ENCODE measurements at regions not wholly inside any gene's neighbourhood (a gene's known extent, or its start where the extent isn't known, plus 50 kb on each side); places are given as distances from the start of the nearest gene placed in this dataset.

- peaks cover 3% of the 10 kb centered on the region; the same call in 1 of the 2 replicates for H3K36me3 Mint-ChIP-seq
- DNase-seq (ENCODE audit: low spot score) (no peak), ATAC-seq (no peak)
- CTCF ChIA-PET, result no interaction called here
- no peaks in the 10 kb centered on the region for H3K27me3 Mint-ChIP-seq (ENCODE audit: low read depth)
- TF ChIP-seq GABPB1 (CRISPR knock-in tag; IDR thresholded peaks at IDR 0.05) (no peak), ATF6 (CRISPR knock-in tag; IDR thresholded peaks at IDR 0.05) (no peak), TEAD4 (CRISPR knock-in tag; IDR thresholded peaks at IDR 0.05) (no peak), PRRX2 (CRISPR knock-in tag; IDR thresholded peaks at IDR 0.05) (no peak), ZNF396 (CRISPR knock-in tag; IDR thresholded peaks at IDR 0.05; ENCODE audit: borderline replicate concordance) (no peak), NFATC4 (CRISPR knock-in tag; IDR thresholded peaks at IDR 0.05) (no peak), IRF2 (CRISPR knock-in tag; IDR thresholded peaks at IDR 0.05; ENCODE audit: borderline replicate concordance, low read depth) (no peak)
- TF ChIP-seq, protein P1, sequence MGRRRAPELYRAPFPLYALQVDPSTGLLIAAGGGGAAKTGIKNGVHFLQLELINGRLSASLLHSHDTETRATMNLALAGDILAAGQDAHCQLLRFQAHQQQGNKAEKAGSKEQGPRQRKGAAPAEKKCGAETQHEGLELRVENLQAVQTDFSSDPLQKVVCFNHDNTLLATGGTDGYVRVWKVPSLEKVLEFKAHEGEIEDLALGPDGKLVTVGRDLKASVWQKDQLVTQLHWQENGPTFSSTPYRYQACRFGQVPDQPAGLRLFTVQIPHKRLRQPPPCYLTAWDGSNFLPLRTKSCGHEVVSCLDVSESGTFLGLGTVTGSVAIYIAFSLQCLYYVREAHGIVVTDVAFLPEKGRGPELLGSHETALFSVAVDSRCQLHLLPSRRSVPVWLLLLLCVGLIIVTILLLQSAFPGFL (CRISPR knock-in tag; IDR thresholded peaks at IDR 0.05; ENCODE audit: borderline replicate concordance), result no peak
- TF ChIP-seq, protein P2, sequence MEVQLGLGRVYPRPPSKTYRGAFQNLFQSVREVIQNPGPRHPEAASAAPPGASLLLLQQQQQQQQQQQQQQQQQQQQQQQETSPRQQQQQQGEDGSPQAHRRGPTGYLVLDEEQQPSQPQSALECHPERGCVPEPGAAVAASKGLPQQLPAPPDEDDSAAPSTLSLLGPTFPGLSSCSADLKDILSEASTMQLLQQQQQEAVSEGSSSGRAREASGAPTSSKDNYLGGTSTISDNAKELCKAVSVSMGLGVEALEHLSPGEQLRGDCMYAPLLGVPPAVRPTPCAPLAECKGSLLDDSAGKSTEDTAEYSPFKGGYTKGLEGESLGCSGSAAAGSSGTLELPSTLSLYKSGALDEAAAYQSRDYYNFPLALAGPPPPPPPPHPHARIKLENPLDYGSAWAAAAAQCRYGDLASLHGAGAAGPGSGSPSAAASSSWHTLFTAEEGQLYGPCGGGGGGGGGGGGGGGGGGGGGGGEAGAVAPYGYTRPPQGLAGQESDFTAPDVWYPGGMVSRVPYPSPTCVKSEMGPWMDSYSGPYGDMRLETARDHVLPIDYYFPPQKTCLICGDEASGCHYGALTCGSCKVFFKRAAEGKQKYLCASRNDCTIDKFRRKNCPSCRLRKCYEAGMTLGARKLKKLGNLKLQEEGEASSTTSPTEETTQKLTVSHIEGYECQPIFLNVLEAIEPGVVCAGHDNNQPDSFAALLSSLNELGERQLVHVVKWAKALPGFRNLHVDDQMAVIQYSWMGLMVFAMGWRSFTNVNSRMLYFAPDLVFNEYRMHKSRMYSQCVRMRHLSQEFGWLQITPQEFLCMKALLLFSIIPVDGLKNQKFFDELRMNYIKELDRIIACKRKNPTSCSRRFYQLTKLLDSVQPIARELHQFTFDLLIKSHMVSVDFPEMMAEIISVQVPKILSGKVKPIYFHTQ (CRISPR knock-in tag; IDR thresholded peaks at IDR 0.05), result no peak
- TF ChIP-seq, protein P3, sequence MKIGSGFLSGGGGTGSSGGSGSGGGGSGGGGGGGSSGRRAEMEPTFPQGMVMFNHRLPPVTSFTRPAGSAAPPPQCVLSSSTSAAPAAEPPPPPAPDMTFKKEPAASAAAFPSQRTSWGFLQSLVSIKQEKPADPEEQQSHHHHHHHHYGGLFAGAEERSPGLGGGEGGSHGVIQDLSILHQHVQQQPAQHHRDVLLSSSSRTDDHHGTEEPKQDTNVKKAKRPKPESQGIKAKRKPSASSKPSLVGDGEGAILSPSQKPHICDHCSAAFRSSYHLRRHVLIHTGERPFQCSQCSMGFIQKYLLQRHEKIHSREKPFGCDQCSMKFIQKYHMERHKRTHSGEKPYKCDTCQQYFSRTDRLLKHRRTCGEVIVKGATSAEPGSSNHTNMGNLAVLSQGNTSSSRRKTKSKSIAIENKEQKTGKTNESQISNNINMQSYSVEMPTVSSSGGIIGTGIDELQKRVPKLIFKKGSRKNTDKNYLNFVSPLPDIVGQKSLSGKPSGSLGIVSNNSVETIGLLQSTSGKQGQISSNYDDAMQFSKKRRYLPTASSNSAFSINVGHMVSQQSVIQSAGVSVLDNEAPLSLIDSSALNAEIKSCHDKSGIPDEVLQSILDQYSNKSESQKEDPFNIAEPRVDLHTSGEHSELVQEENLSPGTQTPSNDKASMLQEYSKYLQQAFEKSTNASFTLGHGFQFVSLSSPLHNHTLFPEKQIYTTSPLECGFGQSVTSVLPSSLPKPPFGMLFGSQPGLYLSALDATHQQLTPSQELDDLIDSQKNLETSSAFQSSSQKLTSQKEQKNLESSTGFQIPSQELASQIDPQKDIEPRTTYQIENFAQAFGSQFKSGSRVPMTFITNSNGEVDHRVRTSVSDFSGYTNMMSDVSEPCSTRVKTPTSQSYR (CRISPR knock-in tag; IDR thresholded peaks at IDR 0.05), result no peak
- TF ChIP-seq, protein P4, sequence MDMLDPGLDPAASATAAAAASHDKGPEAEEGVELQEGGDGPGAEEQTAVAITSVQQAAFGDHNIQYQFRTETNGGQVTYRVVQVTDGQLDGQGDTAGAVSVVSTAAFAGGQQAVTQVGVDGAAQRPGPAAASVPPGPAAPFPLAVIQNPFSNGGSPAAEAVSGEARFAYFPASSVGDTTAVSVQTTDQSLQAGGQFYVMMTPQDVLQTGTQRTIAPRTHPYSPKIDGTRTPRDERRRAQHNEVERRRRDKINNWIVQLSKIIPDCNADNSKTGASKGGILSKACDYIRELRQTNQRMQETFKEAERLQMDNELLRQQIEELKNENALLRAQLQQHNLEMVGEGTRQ (CRISPR knock-in tag; IDR thresholded peaks at IDR 0.05), result no peak
- TF ChIP-seq, protein P5, sequence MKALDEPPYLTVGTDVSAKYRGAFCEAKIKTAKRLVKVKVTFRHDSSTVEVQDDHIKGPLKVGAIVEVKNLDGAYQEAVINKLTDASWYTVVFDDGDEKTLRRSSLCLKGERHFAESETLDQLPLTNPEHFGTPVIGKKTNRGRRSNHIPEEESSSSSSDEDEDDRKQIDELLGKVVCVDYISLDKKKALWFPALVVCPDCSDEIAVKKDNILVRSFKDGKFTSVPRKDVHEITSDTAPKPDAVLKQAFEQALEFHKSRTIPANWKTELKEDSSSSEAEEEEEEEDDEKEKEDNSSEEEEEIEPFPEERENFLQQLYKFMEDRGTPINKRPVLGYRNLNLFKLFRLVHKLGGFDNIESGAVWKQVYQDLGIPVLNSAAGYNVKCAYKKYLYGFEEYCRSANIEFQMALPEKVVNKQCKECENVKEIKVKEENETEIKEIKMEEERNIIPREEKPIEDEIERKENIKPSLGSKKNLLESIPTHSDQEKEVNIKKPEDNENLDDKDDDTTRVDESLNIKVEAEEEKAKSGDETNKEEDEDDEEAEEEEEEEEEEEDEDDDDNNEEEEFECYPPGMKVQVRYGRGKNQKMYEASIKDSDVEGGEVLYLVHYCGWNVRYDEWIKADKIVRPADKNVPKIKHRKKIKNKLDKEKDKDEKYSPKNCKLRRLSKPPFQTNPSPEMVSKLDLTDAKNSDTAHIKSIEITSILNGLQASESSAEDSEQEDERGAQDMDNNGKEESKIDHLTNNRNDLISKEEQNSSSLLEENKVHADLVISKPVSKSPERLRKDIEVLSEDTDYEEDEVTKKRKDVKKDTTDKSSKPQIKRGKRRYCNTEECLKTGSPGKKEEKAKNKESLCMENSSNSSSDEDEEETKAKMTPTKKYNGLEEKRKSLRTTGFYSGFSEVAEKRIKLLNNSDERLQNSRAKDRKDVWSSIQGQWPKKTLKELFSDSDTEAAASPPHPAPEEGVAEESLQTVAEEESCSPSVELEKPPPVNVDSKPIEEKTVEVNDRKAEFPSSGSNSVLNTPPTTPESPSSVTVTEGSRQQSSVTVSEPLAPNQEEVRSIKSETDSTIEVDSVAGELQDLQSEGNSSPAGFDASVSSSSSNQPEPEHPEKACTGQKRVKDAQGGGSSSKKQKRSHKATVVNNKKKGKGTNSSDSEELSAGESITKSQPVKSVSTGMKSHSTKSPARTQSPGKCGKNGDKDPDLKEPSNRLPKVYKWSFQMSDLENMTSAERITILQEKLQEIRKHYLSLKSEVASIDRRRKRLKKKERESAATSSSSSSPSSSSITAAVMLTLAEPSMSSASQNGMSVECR (CRISPR knock-in tag; IDR thresholded peaks at IDR 0.05; ENCODE audit: borderline replicate concordance), result no peak
- TF ChIP-seq, protein P6, sequence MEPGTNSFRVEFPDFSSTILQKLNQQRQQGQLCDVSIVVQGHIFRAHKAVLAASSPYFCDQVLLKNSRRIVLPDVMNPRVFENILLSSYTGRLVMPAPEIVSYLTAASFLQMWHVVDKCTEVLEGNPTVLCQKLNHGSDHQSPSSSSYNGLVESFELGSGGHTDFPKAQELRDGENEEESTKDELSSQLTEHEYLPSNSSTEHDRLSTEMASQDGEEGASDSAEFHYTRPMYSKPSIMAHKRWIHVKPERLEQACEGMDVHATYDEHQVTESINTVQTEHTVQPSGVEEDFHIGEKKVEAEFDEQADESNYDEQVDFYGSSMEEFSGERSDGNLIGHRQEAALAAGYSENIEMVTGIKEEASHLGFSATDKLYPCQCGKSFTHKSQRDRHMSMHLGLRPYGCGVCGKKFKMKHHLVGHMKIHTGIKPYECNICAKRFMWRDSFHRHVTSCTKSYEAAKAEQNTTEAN (CRISPR knock-in tag; IDR thresholded peaks at IDR 0.05), result no peak
- H3K4me1 Mint-ChIP-seq, result peaks cover 10% of the 10 kb centered on the region
- no peak overlapping the region for H3K27ac Mint-ChIP-seq
- no peak overlapping the region for H3K4me3 Mint-ChIP-seq
- peaks cover 5% of the 10 kb centered on the region for H3K9me3 Mint-ChIP-seq
- POLR2A ChIA-PET, result no interaction called here
Measured at GRCh38 chr5:158302029-158302428, 443.1 kb upstream of the CLINT1 start.

Measured in WTC11 (cell line).